Loucy (cell line): ENCODE measurements at regions not wholly inside any gene's neighbourhood (a gene's known extent, or its start where the extent isn't known, plus 50 kb on each side); places are given as distances from the start of the nearest gene placed in this dataset.

Source experiments
- EZH2phosphoT487 ChIP-seq: fragments of 200-600 bp; IDR thresholded peaks from 2 replicates; pipeline ENCODE4 v1.6.1; 2018; ENCODE audit warnings: antibody characterized with exemption, mild to moderate bottlenecking, moderate library complexity, borderline replicate concordance
- TF ChIP-seq, protein P1 (sequence below): fragments of 200-600 bp; sonication (generic); conservative IDR thresholded peaks from 2 replicates; pipeline ENCODE4 v1.5.1; 2014; ENCODE audit warnings: mild to moderate bottlenecking, antibody characterized with exemption, low read length

DNA sequence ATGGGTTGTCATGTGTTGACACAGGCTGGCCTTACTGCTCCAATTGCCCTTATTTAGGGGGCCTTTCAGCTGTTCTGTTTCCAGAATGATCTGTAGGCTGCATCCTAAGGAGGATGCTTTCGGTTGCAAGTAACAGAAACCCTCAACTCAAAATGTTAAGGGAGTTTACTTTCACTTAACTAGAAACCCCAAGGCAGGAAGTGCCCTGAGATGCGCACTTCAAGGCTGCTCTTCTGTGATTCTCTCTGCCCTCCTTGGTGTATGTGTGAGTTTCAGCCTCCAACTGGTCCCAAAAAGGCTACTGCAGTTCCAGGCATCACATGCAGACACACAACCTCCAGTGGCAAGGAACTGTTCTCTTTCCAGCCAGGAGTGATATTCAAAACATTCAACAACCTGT lies 97.3 kb upstream of the ATP6AP2 start:
- TF ChIP-seq, protein P1, sequence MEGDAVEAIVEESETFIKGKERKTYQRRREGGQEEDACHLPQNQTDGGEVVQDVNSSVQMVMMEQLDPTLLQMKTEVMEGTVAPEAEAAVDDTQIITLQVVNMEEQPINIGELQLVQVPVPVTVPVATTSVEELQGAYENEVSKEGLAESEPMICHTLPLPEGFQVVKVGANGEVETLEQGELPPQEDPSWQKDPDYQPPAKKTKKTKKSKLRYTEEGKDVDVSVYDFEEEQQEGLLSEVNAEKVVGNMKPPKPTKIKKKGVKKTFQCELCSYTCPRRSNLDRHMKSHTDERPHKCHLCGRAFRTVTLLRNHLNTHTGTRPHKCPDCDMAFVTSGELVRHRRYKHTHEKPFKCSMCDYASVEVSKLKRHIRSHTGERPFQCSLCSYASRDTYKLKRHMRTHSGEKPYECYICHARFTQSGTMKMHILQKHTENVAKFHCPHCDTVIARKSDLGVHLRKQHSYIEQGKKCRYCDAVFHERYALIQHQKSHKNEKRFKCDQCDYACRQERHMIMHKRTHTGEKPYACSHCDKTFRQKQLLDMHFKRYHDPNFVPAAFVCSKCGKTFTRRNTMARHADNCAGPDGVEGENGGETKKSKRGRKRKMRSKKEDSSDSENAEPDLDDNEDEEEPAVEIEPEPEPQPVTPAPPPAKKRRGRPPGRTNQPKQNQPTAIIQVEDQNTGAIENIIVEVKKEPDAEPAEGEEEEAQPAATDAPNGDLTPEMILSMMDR: no peak
- TF ChIP-seq EZH2phosphoT487: no peak
